Cardiac muscle cell (in vitro differentiated cells and primary cell): ENCODE measurements at regions not wholly inside any gene's neighbourhood (a gene's known extent, or its start where the extent isn't known, plus 50 kb on each side); places are given as distances from the start of the nearest gene placed in this dataset.
A peak's percentile ranks its signal among the peaks of the same experiment; 100 is the strongest.

Source experiments
- DNase-seq, 2 donors: peaks; one replicate each; pipeline versions ENCODE4 v3.0.0 to v3.0.0-alpha.2; 2010 to 2017; ENCODE audit warnings: low read depth in 1 of 2, low spot score in 1 of 2
- H3K27ac ChIP-seq: fragments of 200-600 bp; sonication (generic); 2 replicates; pipeline ENCODE4 v1.5.1; 2016
- H3K27me3 ChIP-seq: fragments of 200-600 bp; sonication (generic); 2 replicates; pipeline ENCODE4 v1.6.0; 2016; ENCODE audit warnings: control low read depth
- H3K36me3 ChIP-seq: fragments of 200-600 bp; sonication (generic); 2 replicates; pipeline ENCODE4 v1.5.1; 2016; ENCODE audit warnings: control low read depth
- H3K4me1 ChIP-seq: fragments of 200-600 bp; sonication (generic); 2 replicates; pipeline ENCODE4 v1.8.1; 2017; ENCODE audit warnings: low read depth, mild to moderate bottlenecking, mixed run types
- H3K4me3 ChIP-seq: fragments of 200-600 bp; sonication (generic); 2 replicates; pipeline ENCODE4 v1.5.1; 2016; ENCODE audit warnings: mild to moderate bottlenecking
- H3K9me3 ChIP-seq: fragments of 200-600 bp; sonication (generic); 2 replicates; pipeline ENCODE4 v1.5.1; 2017; ENCODE audit warnings: low read depth, mild to moderate bottlenecking, control low read depth
- CTCF ChIP-seq: IDR thresholded peaks from 2 replicates; pipeline ENCODE4 v1.5.1; 2012; ENCODE audit warnings: low read depth, mild to moderate bottlenecking, low read length

- Histone ChIP-seq H3K9me3 (no peaks in the 10 kb centered on the region), H3K27ac (no peak overlapping the region), H3K4me3 (no peak overlapping the region), H3K27me3 (no peaks in the 10 kb centered on the region), H3K36me3 (no peaks in the 10 kb centered on the region), H3K4me1 (no peaks in the 10 kb centered on the region)
- TF ChIP-seq CTCF = no peak
- DNase-seq = no peak
Measured at GRCh38 chr6:48570656-48571055, 459.7 kb upstream of the PTCHD4 start.

GRCh38 chr6:48568856-48569255 lies 457.9 kb upstream of the PTCHD4 start:
- Histone ChIP-seq H3K4me3 (no peak overlapping the region), H3K36me3 (no peaks in the 10 kb centered on the region), H3K4me1 (no peaks in the 10 kb centered on the region), H3K9me3 (no peaks in the 10 kb centered on the region), H3K27me3 (no peaks in the 10 kb centered on the region), H3K27ac (no peak overlapping the region)
- DNase-seq = no peak
- TF ChIP-seq CTCF = no peak

GRCh38 chr6:48567016-48567415 lies 456.0 kb upstream of the PTCHD4 start:
- DNase-seq = peak in 1 of 2 donors; percentile 4
- Histone ChIP-seq H3K27me3 (no peaks in the 10 kb centered on the region), H3K27ac (no peak overlapping the region)

GRCh38 chr6:48564036-48564820 lies 453.2 kb upstream of the PTCHD4 start:
- Histone ChIP-seq H3K9me3 (no peaks in the 10 kb centered on the region), H3K4me3 (no peak overlapping the region), H3K27ac (no peak overlapping the region), H3K27me3 (no peaks in the 10 kb centered on the region), H3K4me1 (no peaks in the 10 kb centered on the region), H3K36me3 (no peaks in the 10 kb centered on the region)
- DNase-seq = peak in 1 of 2 donors; percentile 38
- no peak for TF ChIP-seq CTCF

More at GRCh38 chr6:48567016-48567415, 456.0 kb upstream of the PTCHD4 start:
- Histone ChIP-seq H3K4me3 (no peak overlapping the region), H3K36me3 (no peaks in the 10 kb centered on the region), H3K9me3 (no peaks in the 10 kb centered on the region), H3K4me1 (no peaks in the 10 kb centered on the region)
- no peak for TF ChIP-seq CTCF

GRCh38 chr6:48563433-48563832 lies 452.4 kb upstream of the PTCHD4 start:
- TF ChIP-seq CTCF = no peak
- DNase-seq = no peak
- Histone ChIP-seq H3K27me3 (no peaks in the 10 kb centered on the region), H3K9me3 (no peaks in the 10 kb centered on the region), H3K4me3 (no peak overlapping the region), H3K27ac (no peak overlapping the region), H3K4me1 (no peaks in the 10 kb centered on the region), H3K36me3 (no peaks in the 10 kb centered on the region)
